ENCODE measurements at regions not wholly inside any gene's neighbourhood (a gene's known extent, or its start where the extent isn't known, plus 50 kb on each side); places are given as distances from the start of the nearest gene placed in this dataset.

DNA sequence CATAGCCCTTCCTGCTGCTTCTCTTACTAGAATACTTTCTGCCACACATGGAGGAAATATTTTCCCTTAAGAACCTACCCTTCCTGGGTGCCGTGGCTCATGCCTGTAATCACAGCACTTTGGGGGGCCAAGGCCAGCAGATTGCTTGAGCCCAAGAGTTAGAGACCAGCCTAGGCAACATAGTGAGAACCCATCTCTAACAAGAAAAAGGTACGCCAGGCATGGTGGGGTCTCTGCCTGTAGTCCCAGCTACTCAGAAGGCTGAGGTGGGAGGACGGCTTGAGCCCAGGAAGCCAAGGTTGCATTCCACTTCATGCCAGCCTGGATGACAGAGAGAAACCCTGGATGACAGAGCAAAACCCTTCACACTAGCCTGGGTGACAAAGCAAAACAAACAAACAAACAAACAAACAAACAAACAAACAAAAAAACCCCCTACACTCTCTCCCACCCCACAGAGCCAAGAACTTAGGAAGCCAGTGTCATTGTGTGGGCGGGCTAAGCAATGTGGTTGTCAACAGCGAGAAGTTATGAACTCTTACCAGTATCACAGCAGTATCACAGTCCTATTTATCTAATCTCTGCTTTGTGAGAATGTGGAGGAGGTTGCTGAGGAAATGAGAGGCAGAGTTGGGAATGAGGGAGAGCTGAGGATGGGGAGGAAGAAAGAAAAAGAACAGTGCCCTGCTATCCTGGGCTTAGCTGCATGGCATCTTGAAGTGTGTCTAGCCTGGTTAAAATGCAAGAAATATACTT lies 53.8 kb upstream of the CLEC14A start:
- Histone ChIP-seq H3K9me3 (ENCODE audit: low read depth) (no peaks in the 10 kb centered on the region), H3K4me3 (no peak overlapping the region), H3K27ac (no peak overlapping the region), H3K27me3 (no peaks in the 10 kb centered on the region), H3K36me3 (no peaks in the 10 kb centered on the region), H3K4me1 (ENCODE audit: low read depth) (no peaks in the 10 kb centered on the region)
- TF ChIP-seq, protein P1, sequence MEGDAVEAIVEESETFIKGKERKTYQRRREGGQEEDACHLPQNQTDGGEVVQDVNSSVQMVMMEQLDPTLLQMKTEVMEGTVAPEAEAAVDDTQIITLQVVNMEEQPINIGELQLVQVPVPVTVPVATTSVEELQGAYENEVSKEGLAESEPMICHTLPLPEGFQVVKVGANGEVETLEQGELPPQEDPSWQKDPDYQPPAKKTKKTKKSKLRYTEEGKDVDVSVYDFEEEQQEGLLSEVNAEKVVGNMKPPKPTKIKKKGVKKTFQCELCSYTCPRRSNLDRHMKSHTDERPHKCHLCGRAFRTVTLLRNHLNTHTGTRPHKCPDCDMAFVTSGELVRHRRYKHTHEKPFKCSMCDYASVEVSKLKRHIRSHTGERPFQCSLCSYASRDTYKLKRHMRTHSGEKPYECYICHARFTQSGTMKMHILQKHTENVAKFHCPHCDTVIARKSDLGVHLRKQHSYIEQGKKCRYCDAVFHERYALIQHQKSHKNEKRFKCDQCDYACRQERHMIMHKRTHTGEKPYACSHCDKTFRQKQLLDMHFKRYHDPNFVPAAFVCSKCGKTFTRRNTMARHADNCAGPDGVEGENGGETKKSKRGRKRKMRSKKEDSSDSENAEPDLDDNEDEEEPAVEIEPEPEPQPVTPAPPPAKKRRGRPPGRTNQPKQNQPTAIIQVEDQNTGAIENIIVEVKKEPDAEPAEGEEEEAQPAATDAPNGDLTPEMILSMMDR (IDR thresholded peaks at IDR 0.05; ENCODE audit: low read depth, low read length) = no peak
- DNase-seq (ENCODE audit: low read depth in 1 of 2, low spot score in 1 of 2) = peak in 1 of 2 donors; percentile 74
